GM18505 (cell line): ENCODE measurements at regions not wholly inside any gene's neighbourhood (a gene's known extent, or its start where the extent isn't known, plus 50 kb on each side); places are given as distances from the start of the nearest gene placed in this dataset.

Experiments used
- ATAC-seq: cut with Tn5 transposase; IDR thresholded peaks from one replicate; pipeline ENCODE4 v1.9.1; 2021; ENCODE audit not compliant: unreplicated experiment
- POLR2A ChIP-seq: IDR thresholded peaks from 4 replicates; pipeline ENCODE4 v1.6.1; 2011; ENCODE audit warnings: borderline replicate concordance; ENCODE audit not compliant: insufficient read depth, insufficient read length; ENCODE audit errors: extremely low read depth

DNA sequence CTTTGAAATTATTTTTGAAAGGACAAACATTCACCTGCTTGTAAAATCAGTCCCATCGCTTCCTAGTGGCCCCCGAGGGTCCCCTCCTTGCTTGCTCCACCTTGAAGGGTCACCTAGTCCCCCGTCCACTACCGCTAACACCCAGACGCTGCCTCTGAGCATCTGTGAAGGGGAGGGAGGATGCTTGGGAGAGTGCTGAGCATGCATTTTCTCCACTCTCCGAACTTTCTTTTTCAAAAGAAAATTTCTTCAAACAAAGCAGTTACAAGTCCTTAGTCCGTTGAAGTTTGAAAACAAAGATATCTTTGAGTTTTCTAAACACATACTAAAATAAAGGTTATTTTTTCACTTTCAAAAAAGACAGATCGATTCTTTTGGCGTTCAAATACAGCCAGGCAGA lies 224.3 kb upstream of the ARID1B start:
- ATAC-seq = no peak
- TF ChIP-seq POLR2A = no peak

DNA sequence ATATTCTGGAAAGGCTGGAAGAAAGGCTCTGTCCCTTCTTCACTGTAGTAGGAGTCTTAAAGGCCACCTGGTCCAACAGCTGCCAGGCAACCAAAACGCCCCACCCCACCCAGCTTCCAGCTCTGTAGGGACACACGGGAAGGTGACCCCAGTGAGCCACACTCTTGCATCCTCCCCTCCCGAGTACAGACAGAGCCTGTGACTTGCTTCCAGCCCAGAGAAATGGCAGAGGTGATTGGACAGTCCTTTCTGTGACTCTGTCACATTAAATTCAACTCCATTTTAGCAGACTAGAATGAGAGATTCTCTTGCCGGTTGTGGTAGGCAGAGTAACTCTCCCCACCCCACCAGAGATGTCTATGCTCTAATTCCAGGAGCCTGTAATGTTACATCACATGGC lies 226.2 kb upstream of the ARID1B start:
- TF ChIP-seq POLR2A = no peak
- ATAC-seq = no peak

DNA sequence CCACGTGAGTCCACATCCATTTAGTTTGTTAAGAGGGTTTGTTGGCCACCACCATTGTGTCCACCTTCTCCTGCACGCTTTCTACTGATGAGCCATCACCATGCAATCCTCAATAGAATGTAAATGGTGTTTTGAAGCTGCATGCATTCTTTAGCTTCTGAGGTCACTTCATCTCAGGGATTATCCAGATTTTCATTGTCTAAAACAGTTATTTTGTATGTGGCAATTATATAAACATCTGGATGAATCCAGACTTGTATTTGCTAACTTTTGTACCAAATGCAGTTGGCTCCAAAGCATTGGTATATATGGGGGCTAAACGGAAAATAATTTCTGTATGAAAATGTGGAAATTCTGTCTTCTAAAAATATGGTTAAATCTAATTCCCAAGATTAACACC lies 231.2 kb upstream of the ARID1B start:
- TF ChIP-seq POLR2A = no peak

DNA sequence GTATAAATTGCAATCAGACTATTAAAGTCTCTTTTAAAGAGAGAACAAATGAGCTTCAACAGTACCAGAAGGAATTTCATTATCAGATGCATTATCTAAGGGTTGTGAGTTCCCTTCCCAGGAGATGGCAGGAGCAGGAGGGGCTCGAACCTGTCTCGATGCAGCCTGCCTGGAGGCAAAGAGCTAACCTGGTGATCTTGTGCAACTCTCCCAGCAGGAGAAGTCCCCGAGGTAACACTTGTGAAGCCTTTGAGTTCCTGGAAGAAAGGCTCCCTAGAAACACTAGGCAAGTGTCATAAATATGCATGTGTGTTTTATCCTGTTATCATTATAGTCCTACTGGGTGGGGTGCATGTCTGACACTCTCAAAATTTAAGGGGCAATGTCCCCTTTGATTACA lies 232.2 kb upstream of the ARID1B start:
- no peak for ATAC-seq

More for the DNA sequence above, 231.2 kb upstream of the ARID1B start:
- no peak for ATAC-seq

DNA sequence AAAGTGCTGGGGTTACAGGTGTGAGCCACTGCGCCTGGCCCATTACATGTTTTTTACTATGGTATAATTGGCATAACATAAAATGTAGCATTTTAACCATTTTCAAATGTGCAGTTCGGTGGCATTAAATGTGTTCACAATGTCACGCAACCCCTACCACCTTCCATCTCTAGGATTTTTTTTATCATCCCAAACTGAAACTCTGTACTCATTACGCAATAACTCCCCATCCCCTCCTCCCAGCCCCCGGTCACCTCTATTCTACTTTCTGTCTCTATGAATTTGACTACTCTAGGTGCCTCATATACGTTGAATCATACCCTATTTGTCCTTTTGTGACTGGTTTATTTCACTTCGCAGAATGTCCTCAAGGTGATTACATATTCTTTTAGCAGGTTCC lies 233.1 kb upstream of the ARID1B start:
- no peak for ATAC-seq
- TF ChIP-seq POLR2A = no peak

More for the DNA sequence above, 232.2 kb upstream of the ARID1B start:
- TF ChIP-seq POLR2A = no peak

DNA sequence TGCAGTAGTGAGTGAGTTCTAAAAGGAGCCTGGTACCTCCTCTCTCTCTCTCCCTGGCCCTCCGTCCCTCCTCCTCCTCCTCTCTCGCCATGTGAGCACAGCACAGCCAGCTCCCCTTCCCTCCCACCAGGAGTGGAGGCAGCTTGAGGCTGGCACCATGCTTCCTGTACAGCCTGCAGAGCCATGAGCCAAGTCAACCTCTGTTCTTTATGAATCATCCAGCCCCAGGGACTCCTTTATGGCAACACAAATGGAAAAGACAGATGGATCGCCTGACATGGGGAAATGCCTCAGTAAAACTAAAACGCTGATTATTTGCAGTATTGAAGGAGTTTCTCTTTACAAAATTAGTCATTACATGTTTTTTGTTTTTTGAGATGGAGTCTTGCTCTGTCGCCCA lies 233.7 kb upstream of the ARID1B start:
- no peak for ATAC-seq
- TF ChIP-seq POLR2A = no peak

DNA sequence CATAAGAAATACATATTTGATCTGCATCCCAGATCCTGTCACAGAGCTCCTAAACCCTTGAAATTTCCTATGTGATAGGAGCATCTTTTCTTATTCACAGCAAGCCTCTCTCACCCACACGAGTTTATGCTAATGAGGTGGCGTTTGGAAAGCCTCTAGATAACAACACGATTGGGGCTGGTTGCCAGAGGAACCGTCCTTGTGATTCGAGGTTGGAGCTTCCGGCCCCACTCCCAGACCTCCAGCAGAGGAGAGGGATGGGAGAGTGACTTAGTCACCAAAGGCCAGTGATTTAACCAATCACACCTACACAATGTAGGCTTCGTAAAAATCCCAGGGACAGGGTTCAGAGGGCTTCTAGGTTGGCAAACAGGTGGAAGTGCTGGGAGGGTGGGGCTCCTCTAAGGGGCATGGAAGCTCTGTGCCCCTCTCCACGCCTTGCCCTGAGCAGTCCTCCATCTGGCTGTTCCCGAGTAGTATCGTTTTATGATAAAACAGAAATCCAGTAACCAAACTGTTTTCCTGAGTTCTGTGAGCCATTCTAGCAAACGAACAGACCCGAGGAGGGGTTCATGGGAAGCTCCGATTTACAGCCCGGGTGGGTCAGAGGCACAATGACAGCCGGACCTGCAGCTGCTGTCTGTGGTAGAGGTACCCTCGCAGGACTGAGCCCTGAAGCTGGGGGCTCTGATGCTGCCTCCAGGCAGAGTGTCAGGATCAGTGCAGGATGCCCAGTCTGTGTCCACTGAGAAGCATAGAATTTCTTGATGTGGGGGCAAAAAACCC lies 238.1 kb upstream of the ARID1B start:
- TF ChIP-seq POLR2A = no peak
- ATAC-seq = no peak

DNA sequence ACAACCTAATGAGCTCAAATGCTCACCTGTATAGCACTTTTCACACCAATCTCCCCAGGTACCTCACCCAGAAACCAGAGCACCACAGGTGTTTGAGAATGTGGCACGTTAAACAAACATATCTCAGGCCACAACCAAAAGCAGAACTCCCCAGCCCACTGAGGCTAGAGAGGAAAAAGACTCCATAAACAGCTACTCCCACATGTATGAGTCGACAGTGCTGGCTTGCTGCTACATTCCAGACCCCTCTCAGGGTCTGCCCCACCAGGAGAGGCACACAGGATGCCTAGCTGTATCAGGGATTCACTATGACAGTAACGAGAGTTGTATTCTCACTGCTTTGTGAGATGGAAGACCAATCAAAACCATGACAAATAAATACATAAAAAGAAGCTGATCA lies 242.6 kb upstream of the ARID1B start:
- ATAC-seq = no peak
- TF ChIP-seq POLR2A = no peak

- no peak for TF ChIP-seq POLR2A
- no peak for ATAC-seq
Observed at GRCh38 chr6:156533872-156534524, 243.2 kb upstream of the ARID1B start.

DNA sequence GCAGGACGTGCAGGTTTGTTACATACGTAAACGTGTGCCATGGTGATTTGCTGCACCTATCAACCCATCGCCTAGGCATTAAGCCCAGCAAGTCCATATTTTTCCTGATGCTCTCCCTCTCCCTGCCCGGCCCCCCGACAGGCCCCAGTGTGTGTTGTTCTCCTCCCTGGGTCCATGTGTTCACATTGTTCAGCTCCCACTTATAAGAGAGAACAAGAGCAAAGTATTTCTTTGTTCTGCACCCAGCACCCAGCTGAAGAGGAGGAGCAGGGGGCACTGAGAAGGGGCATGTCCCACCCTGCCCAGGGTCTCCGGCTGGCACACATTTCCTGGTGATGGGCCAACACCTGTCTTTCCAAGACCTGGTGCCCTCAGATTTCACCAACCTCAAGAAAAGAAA lies 251.1 kb upstream of the ARID1B start:
- ATAC-seq = no peak
- TF ChIP-seq POLR2A = no peak

- TF ChIP-seq POLR2A = no peak
- ATAC-seq = no peak
Observed at GRCh38 chr6:156525541-156525940, 251.6 kb upstream of the ARID1B start.

GRCh38 chr6:156519940-156520339 lies 257.2 kb upstream of the ARID1B start:
- no peak for TF ChIP-seq POLR2A
- no peak for ATAC-seq

DNA sequence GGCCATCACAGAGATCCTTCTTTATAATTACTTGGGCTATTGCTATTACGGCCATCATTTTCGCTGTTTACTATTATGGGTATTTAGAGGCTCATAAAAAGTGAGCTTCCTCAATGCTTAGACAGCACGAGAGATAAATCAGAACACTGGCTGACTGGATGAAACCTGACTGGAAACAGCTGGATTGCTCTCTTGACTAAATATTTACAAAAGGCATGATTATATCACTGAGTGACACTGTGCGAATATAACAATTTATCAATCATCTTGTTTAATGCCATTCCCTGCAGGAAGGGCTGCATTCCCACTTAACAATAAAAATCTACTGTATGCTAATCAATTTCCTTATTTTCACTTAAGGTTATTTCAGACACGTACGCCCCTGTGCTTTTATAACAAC lies 260.1 kb upstream of the ARID1B start:
- ATAC-seq = no peak
- TF ChIP-seq POLR2A = no peak

- no peak for TF ChIP-seq POLR2A
- ATAC-seq = no peak
Observed at GRCh38 chr6:156515242-156515641, 261.9 kb upstream of the ARID1B start.
